GM12878 (cell line): ENCODE measurements at regions not wholly inside any gene's neighbourhood (a gene's known extent, or its start where the extent isn't known, plus 50 kb on each side); places are given as distances from the start of the nearest gene placed in this dataset.

ENCODE experiments used
- FOS ChIP-seq: IDR thresholded peaks from 3 replicates; pipeline ENCODE4 v1.6.1; 2011; ENCODE audit warnings: borderline replicate concordance; ENCODE audit not compliant: insufficient read length; ENCODE audit errors: extremely low read depth
- KDM1A ChIP-seq: fragments of 200-600 bp; sonication (generic); IDR thresholded peaks from 2 replicates; pipeline ENCODE4 v1.6.1; 2016; ENCODE audit warnings: borderline replicate concordance
- TF ChIP-seq, protein P1 (sequence below): fragments of 450-650 bp; formaldehyde crosslinking; IDR thresholded peaks from 2 replicates; pipeline ENCODE4 v1.5.0; 2022; ENCODE audit warnings: mild to moderate bottlenecking, missing genetic modification characterization
- TF ChIP-seq, protein P2 (sequence below): IDR thresholded peaks from 2 replicates; pipeline ENCODE4 v1.6.1; 2012; ENCODE audit warnings: low read depth, low read length, improper control_type of control experiment
- TF ChIP-seq, protein P3 (sequence below): IDR thresholded peaks from 2 replicates; pipeline ENCODE4 v1.6.1; 2012; ENCODE audit warnings: improper control_type of control experiment, low read depth, low read length; ENCODE audit not compliant: insufficient replicate concordance

DNA sequence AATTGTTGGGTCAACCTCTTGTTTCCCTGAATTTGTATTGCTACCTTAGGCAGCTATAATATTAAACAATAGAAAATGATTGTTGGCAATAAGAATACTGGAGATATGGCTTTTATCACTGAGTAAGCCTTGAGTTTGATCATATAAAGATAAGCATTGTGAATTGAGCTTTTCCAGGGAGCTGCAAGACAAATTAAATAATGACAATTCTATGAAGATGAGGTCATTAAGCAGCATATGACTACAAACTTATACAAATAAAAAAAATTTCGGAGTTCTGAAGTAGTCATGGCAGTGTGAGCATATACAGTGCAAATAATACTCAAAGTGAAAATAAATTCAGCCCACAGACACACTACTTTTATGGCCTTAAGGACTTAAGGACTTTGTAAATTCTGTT, 161.1 kb upstream of the ANO5 start (continued):
- TF ChIP-seq, protein P1, sequence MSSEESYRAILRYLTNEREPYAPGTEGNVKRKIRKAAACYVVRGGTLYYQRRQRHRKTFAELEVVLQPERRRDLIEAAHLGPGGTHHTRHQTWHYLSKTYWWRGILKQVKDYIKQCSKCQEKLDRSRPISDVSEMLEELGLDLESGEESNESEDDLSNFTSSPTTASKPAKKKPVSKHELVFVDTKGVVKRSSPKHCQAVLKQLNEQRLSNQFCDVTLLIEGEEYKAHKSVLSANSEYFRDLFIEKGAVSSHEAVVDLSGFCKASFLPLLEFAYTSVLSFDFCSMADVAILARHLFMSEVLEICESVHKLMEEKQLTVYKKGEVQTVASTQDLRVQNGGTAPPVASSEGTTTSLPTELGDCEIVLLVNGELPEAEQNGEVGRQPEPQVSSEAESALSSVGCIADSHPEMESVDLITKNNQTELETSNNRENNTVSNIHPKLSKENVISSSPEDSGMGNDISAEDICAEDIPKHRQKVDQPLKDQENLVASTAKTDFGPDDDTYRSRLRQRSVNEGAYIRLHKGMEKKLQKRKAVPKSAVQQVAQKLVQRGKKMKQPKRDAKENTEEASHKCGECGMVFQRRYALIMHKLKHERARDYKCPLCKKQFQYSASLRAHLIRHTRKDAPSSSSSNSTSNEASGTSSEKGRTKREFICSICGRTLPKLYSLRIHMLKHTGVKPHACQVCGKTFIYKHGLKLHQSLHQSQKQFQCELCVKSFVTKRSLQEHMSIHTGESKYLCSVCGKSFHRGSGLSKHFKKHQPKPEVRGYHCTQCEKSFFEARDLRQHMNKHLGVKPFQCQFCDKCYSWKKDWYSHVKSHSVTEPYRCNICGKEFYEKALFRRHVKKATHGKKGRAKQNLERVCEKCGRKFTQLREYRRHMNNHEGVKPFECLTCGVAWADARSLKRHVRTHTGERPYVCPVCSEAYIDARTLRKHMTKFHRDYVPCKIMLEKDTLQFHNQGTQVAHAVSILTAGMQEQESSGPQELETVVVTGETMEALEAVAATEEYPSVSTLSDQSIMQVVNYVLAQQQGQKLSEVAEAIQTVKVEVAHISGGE: no peak
- TF ChIP-seq FOS: no peak
- TF ChIP-seq, protein P2, sequence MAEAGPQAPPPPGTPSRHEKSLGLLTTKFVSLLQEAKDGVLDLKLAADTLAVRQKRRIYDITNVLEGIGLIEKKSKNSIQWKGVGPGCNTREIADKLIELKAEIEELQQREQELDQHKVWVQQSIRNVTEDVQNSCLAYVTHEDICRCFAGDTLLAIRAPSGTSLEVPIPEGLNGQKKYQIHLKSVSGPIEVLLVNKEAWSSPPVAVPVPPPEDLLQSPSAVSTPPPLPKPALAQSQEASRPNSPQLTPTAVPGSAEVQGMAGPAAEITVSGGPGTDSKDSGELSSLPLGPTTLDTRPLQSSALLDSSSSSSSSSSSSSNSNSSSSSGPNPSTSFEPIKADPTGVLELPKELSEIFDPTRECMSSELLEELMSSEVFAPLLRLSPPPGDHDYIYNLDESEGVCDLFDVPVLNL: no peak
- TF ChIP-seq, protein P3, sequence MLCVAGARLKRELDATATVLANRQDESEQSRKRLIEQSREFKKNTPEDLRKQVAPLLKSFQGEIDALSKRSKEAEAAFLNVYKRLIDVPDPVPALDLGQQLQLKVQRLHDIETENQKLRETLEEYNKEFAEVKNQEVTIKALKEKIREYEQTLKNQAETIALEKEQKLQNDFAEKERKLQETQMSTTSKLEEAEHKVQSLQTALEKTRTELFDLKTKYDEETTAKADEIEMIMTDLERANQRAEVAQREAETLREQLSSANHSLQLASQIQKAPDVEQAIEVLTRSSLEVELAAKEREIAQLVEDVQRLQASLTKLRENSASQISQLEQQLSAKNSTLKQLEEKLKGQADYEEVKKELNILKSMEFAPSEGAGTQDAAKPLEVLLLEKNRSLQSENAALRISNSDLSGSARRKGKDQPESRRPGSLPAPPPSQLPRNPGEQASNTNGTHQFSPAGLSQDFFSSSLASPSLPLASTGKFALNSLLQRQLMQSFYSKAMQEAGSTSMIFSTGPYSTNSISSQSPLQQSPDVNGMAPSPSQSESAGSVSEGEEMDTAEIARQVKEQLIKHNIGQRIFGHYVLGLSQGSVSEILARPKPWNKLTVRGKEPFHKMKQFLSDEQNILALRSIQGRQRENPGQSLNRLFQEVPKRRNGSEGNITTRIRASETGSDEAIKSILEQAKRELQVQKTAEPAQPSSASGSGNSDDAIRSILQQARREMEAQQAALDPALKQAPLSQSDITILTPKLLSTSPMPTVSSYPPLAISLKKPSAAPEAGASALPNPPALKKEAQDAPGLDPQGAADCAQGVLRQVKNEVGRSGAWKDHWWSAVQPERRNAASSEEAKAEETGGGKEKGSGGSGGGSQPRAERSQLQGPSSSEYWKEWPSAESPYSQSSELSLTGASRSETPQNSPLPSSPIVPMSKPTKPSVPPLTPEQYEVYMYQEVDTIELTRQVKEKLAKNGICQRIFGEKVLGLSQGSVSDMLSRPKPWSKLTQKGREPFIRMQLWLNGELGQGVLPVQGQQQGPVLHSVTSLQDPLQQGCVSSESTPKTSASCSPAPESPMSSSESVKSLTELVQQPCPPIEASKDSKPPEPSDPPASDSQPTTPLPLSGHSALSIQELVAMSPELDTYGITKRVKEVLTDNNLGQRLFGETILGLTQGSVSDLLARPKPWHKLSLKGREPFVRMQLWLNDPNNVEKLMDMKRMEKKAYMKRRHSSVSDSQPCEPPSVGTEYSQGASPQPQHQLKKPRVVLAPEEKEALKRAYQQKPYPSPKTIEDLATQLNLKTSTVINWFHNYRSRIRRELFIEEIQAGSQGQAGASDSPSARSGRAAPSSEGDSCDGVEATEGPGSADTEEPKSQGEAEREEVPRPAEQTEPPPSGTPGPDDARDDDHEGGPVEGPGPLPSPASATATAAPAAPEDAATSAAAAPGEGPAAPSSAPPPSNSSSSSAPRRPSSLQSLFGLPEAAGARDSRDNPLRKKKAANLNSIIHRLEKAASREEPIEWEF: no peak
- no peak for TF ChIP-seq KDM1A
